Astrocyte (in vitro differentiated cells and primary cell): ENCODE measurements at regions not wholly inside any gene's neighbourhood (a gene's known extent, or its start where the extent isn't known, plus 50 kb on each side); places are given as distances from the start of the nearest gene placed in this dataset.
"Not testable (repeated sequence)": the region's sequence is repeated elsewhere in the genome, so short reads cannot be mapped to it uniquely, and the experiment has no call there.

Experiments used
- EZH2 ChIP-seq: IDR thresholded peaks from 2 replicates; pipeline ENCODE4 v1.6.1; 2012; ENCODE audit warnings: mild to moderate bottlenecking, low read length, inconsistent platforms; ENCODE audit not compliant: insufficient read depth
- TF ChIP-seq, protein P1 (sequence below): IDR thresholded peaks from 2 replicates; pipeline ENCODE4 v1.5.1; 2011; ENCODE audit warnings: low read depth, mild to moderate bottlenecking, inconsistent platforms, low read length, moderate library complexity; ENCODE audit not compliant: insufficient read depth

DNA sequence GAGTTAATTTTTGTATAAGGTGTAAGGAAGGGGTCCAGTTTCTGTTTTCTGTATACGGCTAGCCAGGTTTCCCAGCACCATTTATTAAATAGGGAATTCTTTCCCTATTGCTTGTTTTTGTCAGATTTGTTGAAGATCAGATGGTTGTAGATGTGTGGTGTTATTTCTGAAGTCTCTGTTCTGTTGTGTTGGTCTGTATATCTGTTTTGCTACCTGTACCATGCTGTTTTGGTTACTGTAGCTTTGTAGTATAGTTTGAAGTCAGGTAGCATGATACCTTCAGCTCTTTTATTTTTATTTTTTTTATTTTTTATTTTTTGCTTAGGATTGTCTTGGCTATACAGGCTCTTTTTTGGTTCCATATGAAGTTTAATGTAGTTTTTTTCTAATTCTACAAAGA lies 114.1 kb downstream of the ZMAT1 start:
- TF ChIP-seq, protein P1, sequence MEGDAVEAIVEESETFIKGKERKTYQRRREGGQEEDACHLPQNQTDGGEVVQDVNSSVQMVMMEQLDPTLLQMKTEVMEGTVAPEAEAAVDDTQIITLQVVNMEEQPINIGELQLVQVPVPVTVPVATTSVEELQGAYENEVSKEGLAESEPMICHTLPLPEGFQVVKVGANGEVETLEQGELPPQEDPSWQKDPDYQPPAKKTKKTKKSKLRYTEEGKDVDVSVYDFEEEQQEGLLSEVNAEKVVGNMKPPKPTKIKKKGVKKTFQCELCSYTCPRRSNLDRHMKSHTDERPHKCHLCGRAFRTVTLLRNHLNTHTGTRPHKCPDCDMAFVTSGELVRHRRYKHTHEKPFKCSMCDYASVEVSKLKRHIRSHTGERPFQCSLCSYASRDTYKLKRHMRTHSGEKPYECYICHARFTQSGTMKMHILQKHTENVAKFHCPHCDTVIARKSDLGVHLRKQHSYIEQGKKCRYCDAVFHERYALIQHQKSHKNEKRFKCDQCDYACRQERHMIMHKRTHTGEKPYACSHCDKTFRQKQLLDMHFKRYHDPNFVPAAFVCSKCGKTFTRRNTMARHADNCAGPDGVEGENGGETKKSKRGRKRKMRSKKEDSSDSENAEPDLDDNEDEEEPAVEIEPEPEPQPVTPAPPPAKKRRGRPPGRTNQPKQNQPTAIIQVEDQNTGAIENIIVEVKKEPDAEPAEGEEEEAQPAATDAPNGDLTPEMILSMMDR, result not testable (repeated sequence)
- not testable (repeated sequence) for TF ChIP-seq EZH2
